ENCODE measurements at regions not wholly inside any gene's neighbourhood (a gene's known extent, or its start where the extent isn't known, plus 50 kb on each side); places are given as distances from the start of the nearest gene placed in this dataset.

GRCh38 chr7:106169821-106170610, 57.9 kb upstream of the SYPL1 start (continued):
- no peak for TF ChIP-seq TEAD4 (IDR thresholded peaks at IDR 0.05; ENCODE audit: borderline replicate concordance, insufficient read depth)
- TF ChIP-seq, protein P1, sequence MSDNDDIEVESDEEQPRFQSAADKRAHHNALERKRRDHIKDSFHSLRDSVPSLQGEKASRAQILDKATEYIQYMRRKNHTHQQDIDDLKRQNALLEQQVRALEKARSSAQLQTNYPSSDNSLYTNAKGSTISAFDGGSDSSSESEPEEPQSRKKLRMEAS (IDR thresholded peaks at IDR 0.05; ENCODE audit: low read depth), result no peak
- no peak for TF ChIP-seq NRF1 (IDR thresholded peaks at IDR 0.05; ENCODE audit: low read depth, low read length)
- no peak for TF ChIP-seq JUND (IDR thresholded peaks at IDR 0.05)
- no peak for TF ChIP-seq RFX5 (IDR thresholded peaks at IDR 0.05; ENCODE audit: low read length)
- no peak for TF ChIP-seq USF1 (IDR thresholded peaks at IDR 0.05; ENCODE audit: borderline replicate concordance, low read depth)
- no peak for TF ChIP-seq EP300 (IDR thresholded peaks at IDR 0.05; ENCODE audit: borderline replicate concordance in 1 of 2, low read depth in 1 of 2, low read length in 1 of 2)
- no peak for TF ChIP-seq POLR2AphosphoS5 (IDR thresholded peaks at IDR 0.05; ENCODE audit: low read depth, low read length)
- no peak for TF ChIP-seq RXRA (IDR thresholded peaks at IDR 0.05; ENCODE audit: borderline replicate concordance, low read depth)
- TF ChIP-seq TAF1 (IDR thresholded peaks at IDR 0.05; ENCODE audit: borderline replicate concordance, low read depth, low read length), result no peak
- TF ChIP-seq PBX3 (IDR thresholded peaks at IDR 0.05), result no peak

DNA sequence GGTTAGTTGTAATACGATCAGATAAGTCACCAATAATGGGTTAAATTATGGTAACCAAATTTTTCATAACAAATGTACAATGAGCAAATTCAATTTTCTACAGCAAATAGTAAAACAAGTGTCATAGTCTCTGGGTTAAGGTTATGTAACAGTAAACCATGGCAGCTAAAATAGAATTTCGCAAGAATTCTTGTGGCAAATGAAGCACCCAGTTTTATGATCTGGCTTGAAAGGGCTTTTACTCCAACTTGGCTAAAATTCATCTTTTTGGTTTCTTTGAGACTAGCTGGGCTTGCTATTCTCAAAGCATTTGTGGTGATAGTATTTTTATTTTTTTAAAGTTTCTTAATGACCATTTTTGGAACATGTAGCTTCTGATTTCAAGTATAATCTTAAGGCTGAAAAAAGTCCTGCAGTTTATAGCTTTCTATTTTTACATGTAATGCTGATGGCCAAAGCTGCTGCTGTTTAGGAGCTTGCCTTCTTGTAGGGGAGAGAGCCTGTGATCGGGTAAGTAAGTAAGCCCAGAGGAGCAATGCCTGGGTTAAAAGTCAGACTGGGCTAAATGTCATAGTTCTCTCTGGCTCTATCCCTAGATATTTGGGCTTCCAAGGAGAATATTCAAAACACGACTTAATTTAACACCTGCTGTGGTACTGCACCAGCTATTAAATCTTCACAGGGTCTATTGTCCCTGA, 55.5 kb upstream of the SYPL1 start:
- no peaks in the 10 kb centered on the region for H4K20me1 ChIP-seq (ENCODE audit: insufficient read depth)
- H3K9ac ChIP-seq, result no peak overlapping the region
- 84% methylated on average over 4 of the region's 4 CpGs for WGBS (ENCODE audit: low lambda C conversion rate)
- peaks cover 5% of the 10 kb centered on the region for H3F3A ChIP-seq (replicated peaks; ENCODE audit: insufficient read depth)
- no peak overlapping the region for H3K27ac ChIP-seq (ENCODE audit: low read depth in 2 of 2, low read length in 1 of 2)
- POLR2A ChIA-PET, result no interaction called here
- H3K36me3 ChIP-seq (replicated peaks in 1 of 2; ENCODE audit: control insufficient read depth in 1 of 2, insufficient read depth in 2 of 2, low read length in 1 of 2), result no peaks in the 10 kb centered on the region
- H3K9me3 ChIP-seq, result peaks cover 10% of the 10 kb centered on the region; the same call in 1 of the 2 replicates
- H3K4me1 ChIP-seq (ENCODE audit: control insufficient read depth in 1 of 2, insufficient read depth in 2 of 2, low read depth in 1 of 2, low read length in 1 of 2), result no peaks in the 10 kb centered on the region; a peak in 1 of 4 replicates
- H2AFZ ChIP-seq (ENCODE audit: low read depth), result peak overlapping the region; percentile 74; the same call in 1 of the 2 replicates
- H3K4me2 ChIP-seq, result no peak overlapping the region
- CTCF ChIA-PET, result interaction anchor here (0.6 to 25.2 kb wide), 41 partner anchors 9 to 1245 kb away, joined by 3 to 593 read pairs (median 3); no protein-coding TSS in a partner anchor
- TF ChIP-seq EZH2phosphoT487 (IDR thresholded peaks at IDR 0.05; ENCODE audit: borderline replicate concordance, low read depth), result no peak
- no peak for TF ChIP-seq USF1 (IDR thresholded peaks at IDR 0.05; ENCODE audit: borderline replicate concordance, low read depth)
- TF ChIP-seq, protein P1 (IDR thresholded peaks at IDR 0.05; ENCODE audit: low read depth), result no peak
- TF ChIP-seq RXRA (IDR thresholded peaks at IDR 0.05; ENCODE audit: borderline replicate concordance, low read depth), result no peak
- H3K9me2 ChIP-seq, result no peaks in the 10 kb centered on the region
- no peak for DNase-seq
- no peak overlapping the region for H3K4me3 ChIP-seq (ENCODE audit: low read depth in 2 of 2, low read length in 1 of 2)
- H3K79me2 ChIP-seq (ENCODE audit: insufficient read depth), result no peaks in the 10 kb centered on the region
- H3K27me3 ChIP-seq (ENCODE audit: insufficient read depth), result no peaks in the 10 kb centered on the region
